ENCODE measurements at regions not wholly inside any gene's neighbourhood (a gene's known extent, or its start where the extent isn't known, plus 50 kb on each side); places are given as distances from the start of the nearest gene placed in this dataset.

GRCh38 chr7:10325395-10325794 lies 648.3 kb upstream of the PHF14 start:
- no peak for TF ChIP-seq CTCF (conservative IDR thresholded peaks at IDR 0.05)
- no peak overlapping the region for H3K27ac ChIP-seq

GRCh38 chr7:10343108-10343507 lies 630.6 kb upstream of the PHF14 start:
- no peak for TF ChIP-seq CTCF (conservative IDR thresholded peaks at IDR 0.05)
- no peak overlapping the region for H3K27ac ChIP-seq

- no peak for TF ChIP-seq CTCF (conservative IDR thresholded peaks at IDR 0.05)
- no peak overlapping the region for H3K27ac ChIP-seq
These were observed 627.6 kb upstream of the PHF14 start for GRCh38 chr7:10346032-10346431.

- no peak overlapping the region for H3K27ac ChIP-seq
- TF ChIP-seq CTCF (conservative IDR thresholded peaks at IDR 0.05): no peak
These were observed 617.9 kb upstream of the PHF14 start for GRCh38 chr7:10355816-10356215.

- no peak for TF ChIP-seq CTCF (conservative IDR thresholded peaks at IDR 0.05)
These were observed 613.6 kb upstream of the PHF14 start for GRCh38 chr7:10360050-10360449.

GRCh38 chr7:10401793-10402192 lies 571.9 kb upstream of the PHF14 start:
- no peak for TF ChIP-seq CTCF (conservative IDR thresholded peaks at IDR 0.05)
- no peak overlapping the region for H3K27ac ChIP-seq

More at GRCh38 chr7:10360050-10360449, 613.6 kb upstream of the PHF14 start:
- no peak overlapping the region for H3K27ac ChIP-seq

GRCh38 chr7:10412422-10413019 lies 561.2 kb upstream of the PHF14 start:
- no peak overlapping the region for H3K27ac ChIP-seq
- TF ChIP-seq CTCF (conservative IDR thresholded peaks at IDR 0.05): peak; percentile 82
